Right atrium auricular region (tissue), 2 donors: ENCODE measurements at regions not wholly inside any gene's neighbourhood (a gene's known extent, or its start where the extent isn't known, plus 50 kb on each side); places are given as distances from the start of the nearest gene placed in this dataset.

Source experiments
- DNase-seq: peaks from one replicate; pipeline ENCODE4 v3.0.0-alpha.2; 2019; ENCODE audit warnings: low spot score
- H3K27ac ChIP-seq, 2 donors: fragments of 200-600 bp; sonication (generic); 1 replicate in 1 of 2; 2 replicates in 1 of 2; pipeline ENCODE4 v1.5.1; 2016 to 2019
- H3K27me3 ChIP-seq, 2 donors: fragments of 200-600 bp; sonication (generic); one replicate each; pipeline versions ENCODE4 v1.5.1 to v1.6.0; 2017 to 2019
- H3K36me3 ChIP-seq: fragments of 200-600 bp; sonication (generic); one replicate; pipeline ENCODE4 v1.5.1; 2016
- H3K4me1 ChIP-seq, 2 donors: fragments of 200-600 bp; sonication (generic); one replicate each; pipeline versions ENCODE4 v1.5.1 to v1.6.0; 2017 to 2019
- H3K4me3 ChIP-seq, 2 donors: fragments of 200-600 bp; sonication (generic); 1 replicate in 1 of 2; 2 replicates in 1 of 2; pipeline ENCODE4 v1.5.1; 2017 to 2019; ENCODE audit warnings: mild to moderate bottlenecking in 1 of 2, moderate library complexity in 1 of 2
- H3K9me3 ChIP-seq, 2 donors: fragments of 200-600 bp; sonication (generic); one replicate each; pipeline ENCODE4 v1.5.1; 2019
- TF ChIP-seq, protein P1 (sequence below), 2 donors: fragments of 200-600 bp; sonication (generic); IDR thresholded peaks; one replicate each; pipeline ENCODE4 v1.5.1; 2019; ENCODE audit warnings: antibody characterized with exemption in 2 of 2

DNA sequence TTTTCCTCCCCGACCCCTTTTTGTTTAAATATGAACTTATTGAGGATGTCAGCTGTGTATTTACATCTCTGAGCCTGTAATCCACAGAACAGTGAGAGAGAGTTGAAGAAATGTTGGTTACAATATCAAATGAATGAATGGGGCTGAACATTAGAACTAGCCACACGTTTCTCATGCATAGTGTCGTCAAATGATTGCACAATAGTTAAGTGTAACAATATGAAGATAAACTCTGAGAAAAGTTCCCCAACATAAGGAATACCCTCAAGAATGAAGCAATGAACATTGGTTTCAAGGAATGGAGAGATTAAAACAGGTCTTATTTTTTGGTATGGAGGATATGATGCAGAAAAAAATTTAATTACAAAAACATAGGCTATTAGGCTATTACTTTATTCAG, 100.5 kb upstream of the DTNBP1 start:
- no peak overlapping the region for H3K4me3 ChIP-seq
- H3K9me3 ChIP-seq: no peaks in the 10 kb centered on the region
- H3K36me3 ChIP-seq: no peaks in the 10 kb centered on the region
- no peaks in the 10 kb centered on the region for H3K4me1 ChIP-seq
- no peaks in the 10 kb centered on the region for H3K27me3 ChIP-seq
- no peak for DNase-seq
- H3K27ac ChIP-seq: no peak overlapping the region
- TF ChIP-seq, protein P1, sequence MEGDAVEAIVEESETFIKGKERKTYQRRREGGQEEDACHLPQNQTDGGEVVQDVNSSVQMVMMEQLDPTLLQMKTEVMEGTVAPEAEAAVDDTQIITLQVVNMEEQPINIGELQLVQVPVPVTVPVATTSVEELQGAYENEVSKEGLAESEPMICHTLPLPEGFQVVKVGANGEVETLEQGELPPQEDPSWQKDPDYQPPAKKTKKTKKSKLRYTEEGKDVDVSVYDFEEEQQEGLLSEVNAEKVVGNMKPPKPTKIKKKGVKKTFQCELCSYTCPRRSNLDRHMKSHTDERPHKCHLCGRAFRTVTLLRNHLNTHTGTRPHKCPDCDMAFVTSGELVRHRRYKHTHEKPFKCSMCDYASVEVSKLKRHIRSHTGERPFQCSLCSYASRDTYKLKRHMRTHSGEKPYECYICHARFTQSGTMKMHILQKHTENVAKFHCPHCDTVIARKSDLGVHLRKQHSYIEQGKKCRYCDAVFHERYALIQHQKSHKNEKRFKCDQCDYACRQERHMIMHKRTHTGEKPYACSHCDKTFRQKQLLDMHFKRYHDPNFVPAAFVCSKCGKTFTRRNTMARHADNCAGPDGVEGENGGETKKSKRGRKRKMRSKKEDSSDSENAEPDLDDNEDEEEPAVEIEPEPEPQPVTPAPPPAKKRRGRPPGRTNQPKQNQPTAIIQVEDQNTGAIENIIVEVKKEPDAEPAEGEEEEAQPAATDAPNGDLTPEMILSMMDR (IDR thresholded peaks at IDR 0.05): no peak

DNA sequence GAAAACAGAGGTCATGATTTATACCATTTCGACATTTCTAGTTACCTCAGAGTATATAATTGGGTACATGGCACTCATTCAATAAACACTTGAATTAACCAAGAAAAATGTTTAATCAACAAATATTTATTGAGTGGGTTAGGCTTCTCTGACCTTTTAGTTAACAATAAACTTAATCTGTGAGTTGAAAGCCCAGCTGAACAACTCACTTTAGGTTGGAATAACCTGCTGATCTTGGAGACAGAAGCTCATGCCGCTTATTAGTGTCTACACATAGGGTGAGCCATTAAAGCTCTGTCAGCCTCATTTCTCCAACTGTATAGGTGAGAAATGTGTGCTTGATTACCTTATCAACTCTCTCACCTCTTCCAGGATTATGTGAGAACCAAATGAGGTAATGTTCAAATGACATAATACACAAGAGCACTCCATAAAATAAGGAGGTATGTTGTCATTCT, 98.2 kb upstream of the DTNBP1 start:
- H3K4me1 ChIP-seq: no peaks in the 10 kb centered on the region
- no peaks in the 10 kb centered on the region for H3K27me3 ChIP-seq
- no peak for DNase-seq
- H3K27ac ChIP-seq: no peak overlapping the region
- no peaks in the 10 kb centered on the region for H3K9me3 ChIP-seq
- H3K36me3 ChIP-seq: no peaks in the 10 kb centered on the region
- TF ChIP-seq, protein P1 (IDR thresholded peaks at IDR 0.05): no peak
- H3K4me3 ChIP-seq: no peak overlapping the region

DNA sequence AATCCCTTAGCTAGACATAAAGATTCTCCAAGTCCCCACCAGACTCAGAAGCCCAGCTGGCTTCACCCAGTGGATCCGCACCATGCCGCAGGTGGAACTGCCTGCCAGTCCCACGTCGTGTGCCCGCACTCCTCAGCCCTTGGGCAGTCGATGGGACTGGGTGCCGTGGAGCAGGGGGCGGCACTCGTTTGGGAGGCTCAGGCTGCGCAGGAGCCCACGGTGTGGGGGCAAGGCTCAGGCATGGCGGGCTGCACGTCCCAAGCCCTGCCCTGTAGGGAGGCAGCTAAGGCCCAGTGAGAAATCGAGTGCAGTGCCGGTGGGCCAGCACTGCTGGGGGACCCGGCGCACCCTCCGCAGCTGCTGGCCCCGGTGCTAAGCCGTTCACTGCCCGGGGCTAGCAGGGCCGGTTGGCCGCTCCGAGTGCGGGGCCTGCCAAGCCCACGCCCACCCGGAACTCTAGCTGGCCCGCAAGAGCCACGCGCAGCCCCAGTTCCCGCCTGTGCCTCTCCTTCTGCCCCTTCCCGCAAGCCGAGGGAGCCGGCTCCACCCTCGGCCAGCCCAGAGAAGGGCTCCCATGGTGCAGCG, 95.9 kb upstream of the DTNBP1 start:
- no peaks in the 10 kb centered on the region for H3K36me3 ChIP-seq
- TF ChIP-seq, protein P1 (IDR thresholded peaks at IDR 0.05): no peak
- H3K9me3 ChIP-seq: no peaks in the 10 kb centered on the region
- H3K4me1 ChIP-seq: no peaks in the 10 kb centered on the region
- H3K27me3 ChIP-seq: no peaks in the 10 kb centered on the region
- DNase-seq: no peak
- H3K4me3 ChIP-seq: no peak overlapping the region
- H3K27ac ChIP-seq: no peak overlapping the region

DNA sequence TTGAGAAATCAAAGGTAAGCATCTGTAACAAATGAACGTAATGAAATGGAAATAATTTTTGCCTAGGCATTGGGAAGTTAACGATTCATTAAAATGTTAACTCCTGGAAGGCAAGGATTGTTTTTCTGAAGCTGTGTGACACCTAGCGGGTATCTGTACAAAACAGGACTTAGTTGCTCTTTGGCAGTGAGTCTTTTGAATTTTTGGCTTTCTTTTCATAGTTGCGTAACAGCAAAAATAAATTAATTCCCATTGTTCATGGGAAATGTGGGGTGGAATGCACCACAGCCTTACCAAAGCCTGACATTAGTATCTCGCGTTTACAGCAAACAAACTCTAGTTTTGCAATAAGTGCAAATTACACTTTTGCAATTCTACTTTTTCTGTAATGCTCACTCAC, 92.7 kb upstream of the DTNBP1 start:
- Histone ChIP-seq H3K27me3 (no peaks in the 10 kb centered on the region), H3K27ac (no peak overlapping the region), H3K36me3 (no peaks in the 10 kb centered on the region), H3K4me1 (no peaks in the 10 kb centered on the region), H3K4me3 (no peak overlapping the region), H3K9me3 (no peaks in the 10 kb centered on the region)
- no peak for DNase-seq
- TF ChIP-seq, protein P1 (IDR thresholded peaks at IDR 0.05): no peak

DNA sequence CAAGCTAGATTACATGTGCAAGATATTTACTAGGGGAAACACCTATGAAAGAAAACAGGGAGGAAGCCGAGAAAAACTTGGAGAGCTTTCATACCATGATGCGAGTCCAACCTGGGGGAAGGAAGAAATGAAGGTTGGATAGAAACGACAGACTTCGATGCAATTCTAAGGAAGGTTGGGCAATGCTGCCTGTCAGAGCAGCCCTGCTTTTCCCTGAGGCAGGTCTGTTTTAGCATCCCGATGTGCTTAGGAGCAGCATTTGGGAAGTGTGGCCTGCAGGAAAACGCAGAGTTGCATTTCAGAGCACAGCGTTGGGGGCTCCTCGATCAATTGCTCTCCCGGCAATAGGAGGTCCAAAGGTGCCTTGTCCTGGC, 91.9 kb upstream of the DTNBP1 start:
- Histone ChIP-seq H3K36me3 (no peaks in the 10 kb centered on the region), H3K9me3 (no peaks in the 10 kb centered on the region), H3K4me3 (no peak overlapping the region), H3K27me3 (no peaks in the 10 kb centered on the region), H3K4me1 (no peaks in the 10 kb centered on the region), H3K27ac (no peak overlapping the region)
- no peak for DNase-seq
- TF ChIP-seq, protein P1 (IDR thresholded peaks at IDR 0.05): no peak

DNA sequence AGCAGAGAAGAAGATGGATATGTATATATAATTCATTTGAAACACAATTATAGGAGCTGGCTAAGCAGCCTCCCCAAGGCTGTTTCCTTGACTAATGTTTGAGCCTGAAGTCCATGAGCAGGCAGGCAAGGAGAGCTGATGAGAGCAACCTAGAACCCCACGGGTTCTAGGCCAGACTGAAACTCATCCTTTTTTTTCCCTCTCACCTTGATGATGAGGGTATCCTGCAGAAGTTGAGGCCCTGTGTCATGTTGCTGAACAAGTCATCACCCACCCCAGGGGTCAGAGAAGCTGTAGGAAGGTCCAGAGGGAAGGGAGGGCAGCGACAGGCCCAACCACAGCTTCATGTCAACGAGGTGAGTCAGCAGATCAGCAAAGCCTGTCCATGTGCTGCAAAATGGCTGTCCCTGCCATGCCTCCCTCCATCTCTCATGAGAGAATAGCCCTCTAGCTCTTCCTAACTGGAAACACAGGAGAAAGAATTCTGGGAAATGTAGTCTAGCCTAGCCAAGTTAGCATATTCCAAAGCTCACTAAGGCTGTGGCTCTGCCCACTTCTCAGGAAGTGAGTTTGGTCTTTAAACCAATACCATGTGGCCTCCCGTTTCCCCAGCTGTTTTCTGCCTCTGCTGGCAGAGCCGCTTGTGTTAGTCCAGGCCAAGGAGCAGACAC, 91.3 kb upstream of the DTNBP1 start:
- no peaks in the 10 kb centered on the region for H3K4me1 ChIP-seq
- H3K4me3 ChIP-seq: no peak overlapping the region
- no peak overlapping the region for H3K27ac ChIP-seq
- DNase-seq: no peak
- no peaks in the 10 kb centered on the region for H3K27me3 ChIP-seq
- TF ChIP-seq, protein P1 (IDR thresholded peaks at IDR 0.05): no peak
- H3K9me3 ChIP-seq: no peaks in the 10 kb centered on the region
- H3K36me3 ChIP-seq: no peaks in the 10 kb centered on the region
